CD4-positive, alpha-beta memory T cell (primary cell): ENCODE measurements at regions not wholly inside any gene's neighbourhood (a gene's known extent, or its start where the extent isn't known, plus 50 kb on each side); places are given as distances from the start of the nearest gene placed in this dataset.

ENCODE experiments used
- CTCF ChIA-PET: fragments of 350-600 bp; sonication (Branson Sonifier 250); formaldehyde crosslinking; loops from one replicate; lab custom pipeline; 2021; ENCODE audit warnings: inconsistent platforms; ENCODE audit not compliant: partially characterized antibody; lab: Charles Lee
- POLR2A ChIA-PET: fragments of 350-600 bp; sonication (Branson Sonifier 250); formaldehyde crosslinking; loops from one replicate; lab custom pipeline; 2021; ENCODE audit not compliant: partially characterized antibody; lab: Charles Lee
- DNase-seq, 5 donors: peaks; one replicate each; pipeline versions ENCODE4 v3.0.0 to v3.0.0-alpha.2; 2020 to 2022; ENCODE audit warnings: mixed read lengths in 1 of 5
- H3K27ac ChIP-seq: one replicate; pipeline ENCODE4 v1.7.0; 2013; ENCODE audit warnings: low read depth, low read length
- H3K27me3 ChIP-seq: 2 replicates; pipeline ENCODE4 v1.7.0; 2013; ENCODE audit warnings: mild to moderate bottlenecking, low read length, moderate library complexity; ENCODE audit not compliant: insufficient read depth
- H3K36me3 ChIP-seq: 2 replicates; pipeline ENCODE4 v1.7.0; 2013; ENCODE audit warnings: mild to moderate bottlenecking, low read length, moderate library complexity; ENCODE audit not compliant: insufficient read depth
- H3K4me1 ChIP-seq: 2 replicates; pipeline ENCODE4 v1.7.0; 2013; ENCODE audit warnings: mild to moderate bottlenecking, low read length, moderate library complexity; ENCODE audit not compliant: insufficient read depth
- H3K4me3 ChIP-seq, 2 donors: one replicate each; pipeline ENCODE4 v1.7.0; 2013; ENCODE audit warnings: low read length in 2 of 2, mild to moderate bottlenecking in 1 of 2
- H3K9me3 ChIP-seq, 2 donors: one replicate each; pipeline ENCODE4 v1.7.0; 2013; ENCODE audit warnings: low read length in 2 of 2, control low read depth in 1 of 2; ENCODE audit not compliant: control insufficient read depth in 1 of 2
- H3K27ac Mint-ChIP-seq, 7 donors: one replicate each; pipeline ENCODE4 v1.8.0; 2020 to 2021; ENCODE audit warnings: mixed read lengths in 7 of 7, mild to moderate bottlenecking in 6 of 7, inconsistent platforms in 3 of 7, moderate library complexity in 3 of 7
- H3K27me3 Mint-ChIP-seq, 2 donors: one replicate each; pipeline ENCODE4 v1.8.0; 2020 to 2021; ENCODE audit warnings: mixed read lengths in 2 of 2
- H3K36me3 Mint-ChIP-seq, 2 donors: one replicate each; pipeline ENCODE4 v1.8.0; 2020 to 2021; ENCODE audit warnings: mixed read lengths in 2 of 2, inconsistent platforms in 1 of 2, mild to moderate bottlenecking in 1 of 2
- H3K4me1 Mint-ChIP-seq, 4 donors: one replicate each; pipeline ENCODE4 v1.8.0; 2020 to 2021; ENCODE audit warnings: mixed read lengths in 4 of 4, mild to moderate bottlenecking in 1 of 4
- H3K4me3 Mint-ChIP-seq, 8 donors: one replicate each; pipeline ENCODE4 v1.8.0; 2020 to 2021; ENCODE audit warnings: mixed read lengths in 8 of 8, mild to moderate bottlenecking in 7 of 8, moderate library complexity in 6 of 8, inconsistent platforms in 3 of 8
- H3K9me3 Mint-ChIP-seq, 8 donors: one replicate each; pipeline ENCODE4 v1.8.0; 2020 to 2021; ENCODE audit warnings: mixed read lengths in 8 of 8, mild to moderate bottlenecking in 5 of 8, inconsistent platforms in 3 of 8, moderate library complexity in 1 of 8
- intact Hi-C: fragments of 100-400 bp; cut with micrococcal nuclease; formaldehyde crosslinking; loops from one replicate; pipeline ENCODE4 v1.15.1; 2023

- H3K27me3 Mint-ChIP-seq, result peaks cover 0 to 1% of the 10 kb centered on the region in 2 donors
- H3K4me1 ChIP-seq, result no peaks in the 10 kb centered on the region
- H3K27ac Mint-ChIP-seq, result no peak overlapping the region
- POLR2A ChIA-PET, result no interaction called here
- H3K36me3 Mint-ChIP-seq, result no peaks in the 10 kb centered on the region
- H3K4me3 ChIP-seq, result no peak overlapping the region
- no peak for DNase-seq
- H3K4me3 Mint-ChIP-seq, result no peak overlapping the region
- H3K9me3 ChIP-seq, result no peaks in the 10 kb centered on the region
- no peaks in the 10 kb centered on the region for H3K27me3 ChIP-seq
- no peaks in the 10 kb centered on the region for H3K4me1 Mint-ChIP-seq
- intact Hi-C loops, result no loop called here
- CTCF ChIA-PET, result interaction anchor here (1.0 kb wide), 1 partner anchor 13 kb away, joined by 3 read pairs; no protein-coding TSS in a partner anchor
- no peak overlapping the region for H3K27ac ChIP-seq
- H3K9me3 Mint-ChIP-seq, result peaks cover 0 to 7% (median 1%) of the 10 kb centered on the region in 8 donors
- H3K36me3 ChIP-seq, result no peaks in the 10 kb centered on the region
Measured at GRCh38 chr1:86247597-86248279, 91.2 kb upstream of the COL24A1 start.

GRCh38 chr1:86245566-86246190 is 89.1 kb upstream of the COL24A1 start:
- no peak for DNase-seq
- Mint-ChIP-seq H3K36me3 (no peaks in the 10 kb centered on the region), H3K27ac (no peak overlapping the region), H3K4me3 (no peak overlapping the region), H3K9me3 (peaks cover 0 to 7% (median 2%) of the 10 kb centered on the region in 8 donors), H3K4me1 (no peaks in the 10 kb centered on the region), H3K27me3 (peaks cover 0 to 1% of the 10 kb centered on the region in 2 donors)
- Histone ChIP-seq H3K9me3 (no peaks in the 10 kb centered on the region), H3K4me1 (no peaks in the 10 kb centered on the region), H3K27ac (no peak overlapping the region), H3K36me3 (no peaks in the 10 kb centered on the region), H3K4me3 (no peak overlapping the region), H3K27me3 (no peaks in the 10 kb centered on the region)
- intact Hi-C loops, result no loop called here
- POLR2A ChIA-PET, result no interaction called here
- CTCF ChIA-PET, result interaction anchor here (1.0 kb wide), 1 partner anchor 8 kb away, joined by 6 read pairs; no protein-coding TSS in a partner anchor

- no peak overlapping the region for H3K27ac ChIP-seq
- Mint-ChIP-seq H3K9me3 (peaks cover 0 to 9% (median 0%) of the 10 kb centered on the region in 8 donors), H3K27me3 (peaks cover 0 to 2% of the 10 kb centered on the region in 2 donors), H3K27ac (no peak overlapping the region), H3K36me3 (no peaks in the 10 kb centered on the region), H3K4me3 (no peak overlapping the region), H3K4me1 (no peaks in the 10 kb centered on the region)
- intact Hi-C loops, result no loop called here
- no peaks in the 10 kb centered on the region for H3K4me1 ChIP-seq
- H3K4me3 ChIP-seq, result no peak overlapping the region
- H3K9me3 ChIP-seq, result no peaks in the 10 kb centered on the region
- DNase-seq, result no peak
- H3K27me3 ChIP-seq, result no peaks in the 10 kb centered on the region
- CTCF ChIA-PET, result no interaction called here
- POLR2A ChIA-PET, result no interaction called here
- H3K36me3 ChIP-seq, result no peaks in the 10 kb centered on the region
Measured at GRCh38 chr1:86239894-86240293, 83.3 kb upstream of the COL24A1 start.

GRCh38 chr1:86239490-86239889 is 82.9 kb upstream of the COL24A1 start:
- no peaks in the 10 kb centered on the region for H3K9me3 ChIP-seq
- H3K4me1 ChIP-seq, result no peaks in the 10 kb centered on the region
- Mint-ChIP-seq H3K9me3 (peaks cover 0 to 9% (median 0%) of the 10 kb centered on the region in 8 donors), H3K4me3 (no peak overlapping the region), H3K27me3 (peaks cover 0 to 2% of the 10 kb centered on the region in 2 donors), H3K27ac (no peak overlapping the region), H3K36me3 (no peaks in the 10 kb centered on the region), H3K4me1 (no peaks in the 10 kb centered on the region)
- H3K4me3 ChIP-seq, result no peak overlapping the region
- H3K36me3 ChIP-seq, result no peaks in the 10 kb centered on the region
- ChIA-PET POLR2A (no interaction called here), CTCF (no interaction called here)
- DNase-seq, result no peak
- intact Hi-C loops, result no loop called here
- no peaks in the 10 kb centered on the region for H3K27me3 ChIP-seq
- no peak overlapping the region for H3K27ac ChIP-seq

GRCh38 chr1:86238226-86238625 is 81.7 kb upstream of the COL24A1 start:
- ChIA-PET CTCF (no interaction called here), POLR2A (no interaction called here)
- H3K9me3 Mint-ChIP-seq, result peaks cover 0 to 9% (median 1%) of the 10 kb centered on the region in 8 donors
- intact Hi-C loops, result no loop called here
- H3K4me3 ChIP-seq, result no peak overlapping the region
- H3K27me3 ChIP-seq, result no peaks in the 10 kb centered on the region
- no peaks in the 10 kb centered on the region for H3K4me1 Mint-ChIP-seq
- no peak overlapping the region for H3K27ac ChIP-seq
- no peaks in the 10 kb centered on the region for H3K9me3 ChIP-seq
- no peaks in the 10 kb centered on the region for H3K4me1 ChIP-seq
- DNase-seq, result no peak
- no peaks in the 10 kb centered on the region for H3K36me3 Mint-ChIP-seq
- peaks cover 0 to 2% of the 10 kb centered on the region in 2 donors for H3K27me3 Mint-ChIP-seq
- no peak overlapping the region for H3K4me3 Mint-ChIP-seq
- H3K27ac Mint-ChIP-seq, result no peak overlapping the region
- H3K36me3 ChIP-seq, result no peaks in the 10 kb centered on the region

GRCh38 chr1:86235852-86236251 is 79.3 kb upstream of the COL24A1 start:
- peak overlapping the region in 1 of 8 donors; percentile 0 for H3K4me3 Mint-ChIP-seq
- intact Hi-C loops, result no loop called here
- H3K9me3 ChIP-seq, result no peaks in the 10 kb centered on the region
- H3K9me3 Mint-ChIP-seq, result peaks cover 0 to 8% (median 1%) of the 10 kb centered on the region in 8 donors
- no peak overlapping the region for H3K27ac Mint-ChIP-seq
- H3K27me3 ChIP-seq, result no peaks in the 10 kb centered on the region
- H3K36me3 Mint-ChIP-seq, result no peaks in the 10 kb centered on the region
- H3K36me3 ChIP-seq, result no peaks in the 10 kb centered on the region
- ChIA-PET POLR2A (no interaction called here), CTCF (no interaction called here)
- no peak for DNase-seq
- H3K27ac ChIP-seq, result no peak overlapping the region
- H3K4me1 Mint-ChIP-seq, result no peaks in the 10 kb centered on the region
- H3K4me1 ChIP-seq, result no peaks in the 10 kb centered on the region
- H3K27me3 Mint-ChIP-seq, result peaks cover 2 to 6% of the 10 kb centered on the region in 2 donors
- no peak overlapping the region for H3K4me3 ChIP-seq

GRCh38 chr1:86233403-86233802 is 76.8 kb upstream of the COL24A1 start:
- H3K27ac ChIP-seq, result no peak overlapping the region
- POLR2A ChIA-PET, result no interaction called here
- Mint-ChIP-seq H3K27ac (no peak overlapping the region), H3K27me3 (peaks cover 2 to 4% of the 10 kb centered on the region in 2 donors), H3K36me3 (no peaks in the 10 kb centered on the region), H3K9me3 (peaks cover 0 to 6% (median 0%) of the 10 kb centered on the region in 8 donors), H3K4me1 (no peaks in the 10 kb centered on the region), H3K4me3 (no peak overlapping the region)
- H3K27me3 ChIP-seq, result no peaks in the 10 kb centered on the region
- CTCF ChIA-PET, result no interaction called here
- H3K36me3 ChIP-seq, result no peaks in the 10 kb centered on the region
- intact Hi-C loops, result no loop called here
- DNase-seq, result no peak
- H3K9me3 ChIP-seq, result no peaks in the 10 kb centered on the region
- H3K4me3 ChIP-seq, result no peak overlapping the region
- H3K4me1 ChIP-seq, result no peaks in the 10 kb centered on the region
